SK-N-SH (cell line): ENCODE measurements at regions not wholly inside any gene's neighbourhood (a gene's known extent, or its start where the extent isn't known, plus 50 kb on each side); places are given as distances from the start of the nearest gene placed in this dataset.

Experiments used
- CTCF ChIA-PET: fragments of 300-600, 350-600 bp; formaldehyde crosslinking; extraction: SDS; loops from one replicate; lab custom pipeline; 2021; lab: Yijun Ruan, JAX
- POLR2A ChIA-PET: fragments of 350-600 bp; sonication (Branson Sonifier 250); formaldehyde crosslinking; extraction: SDS; loops from one replicate; lab custom pipeline; 2020; ENCODE audit warnings: antibody characterized with exemption, inconsistent platforms; lab: Yijun Ruan, JAX
- DNase-seq: peaks from one replicate; pipeline ENCODE4 v3.0.0; 2012
- H2AFZ ChIP-seq: fragments of 200-600 bp; sonication (generic); 2 replicates; pipeline ENCODE4 v1.8.1; 2016; ENCODE audit warnings: antibody characterized with exemption, mild to moderate bottlenecking, low read depth
- H3F3A ChIP-seq: fragments of 200-600 bp; sonication (generic); replicated peaks from 2 replicates; pipeline ENCODE3; 2016; ENCODE audit warnings: antibody characterized with exemption, mild to moderate bottlenecking; ENCODE audit not compliant: insufficient read depth
- H3K27ac ChIP-seq, 2 experiments: fragments of 200-500 bp in 1 of 2; fragments of 200-600 bp in 1 of 2; sonication (Bioruptor generic) in 1 of 2; sonication (generic), shearing (Covaris generic) in 1 of 2; 2 replicates each; pipeline versions ENCODE4 v1.5.1 to v1.6.1; 2014 to 2016; ENCODE audit warnings: low read depth in 2 of 2, inconsistent platforms in 1 of 2, low read length in 1 of 2, mild to moderate bottlenecking in 1 of 2, mixed read lengths in 1 of 2
- H3K27me3 ChIP-seq: fragments of 200-600 bp; sonication (generic), shearing (Covaris generic); 2 replicates; pipeline ENCODE4 v1.6.1; 2016; ENCODE audit warnings: mixed run types; ENCODE audit not compliant: insufficient read depth
- H3K36me3 ChIP-seq, 2 experiments: fragments of 200-500 bp in 1 of 2; fragments of 200-600 bp in 1 of 2; sonication (Bioruptor generic) in 1 of 2; sonication (generic) in 1 of 2; replicated peaks in 1 of 2; 2 replicates each; pipeline versions ENCODE3 to v1.5.1; 2014 to 2016; ENCODE audit warnings: low read length in 1 of 2, mild to moderate bottlenecking in 1 of 2; ENCODE audit not compliant: insufficient read depth in 2 of 2, control insufficient read depth in 1 of 2
- H3K4me1 ChIP-seq, 2 experiments: fragments of 200-500 bp in 1 of 2; fragments of 200-600 bp in 1 of 2; sonication (Bioruptor generic) in 1 of 2; sonication (generic), shearing (Covaris generic) in 1 of 2; 2 replicates each; pipeline versions ENCODE4 v1.5.1 to v1.6.1; 2014 to 2016; ENCODE audit warnings: low read depth in 1 of 2, low read length in 1 of 2, mixed run types in 1 of 2; ENCODE audit not compliant: insufficient read depth in 2 of 2, control insufficient read depth in 1 of 2
- H3K4me2 ChIP-seq: fragments of 200-600 bp; sonication (generic), shearing (Covaris generic); 2 replicates; pipeline ENCODE4 v1.6.1; 2017; ENCODE audit warnings: mixed run types
- H3K4me3 ChIP-seq, 2 experiments: fragments of 200-500 bp in 1 of 2; fragments of 200-600 bp in 1 of 2; sonication (Bioruptor generic) in 1 of 2; sonication (generic), shearing (Covaris generic) in 1 of 2; 2 replicates each; pipeline versions ENCODE4 v1.5.1 to v1.8.1; 2014 to 2016; ENCODE audit warnings: low read depth in 2 of 2, inconsistent platforms in 1 of 2, low read length in 1 of 2, mild to moderate bottlenecking in 1 of 2, mixed read lengths in 1 of 2, moderate library complexity in 1 of 2
- H3K79me2 ChIP-seq: fragments of 200-600 bp; sonication (generic); 2 replicates; pipeline ENCODE4 v1.8.1; 2017; ENCODE audit warnings: mild to moderate bottlenecking; ENCODE audit not compliant: insufficient read depth
- H3K9ac ChIP-seq: fragments of 200-600 bp; sonication (generic); 2 replicates; pipeline ENCODE4 v1.6.1; 2017; ENCODE audit warnings: mixed run types
- H3K9me2 ChIP-seq: fragments of 200-600 bp; sonication (generic); 2 replicates; pipeline ENCODE4 v1.6.1; 2017; ENCODE audit warnings: mixed run types
- H3K9me3 ChIP-seq: fragments of 200-600 bp; sonication (generic); 2 replicates; pipeline ENCODE4 v1.6.1; 2017; ENCODE audit warnings: mixed run types, mild to moderate bottlenecking, moderate library complexity
- H4K20me1 ChIP-seq: fragments of 200-600 bp; sonication (generic); 2 replicates; pipeline ENCODE4 v1.6.1; 2017; ENCODE audit warnings: mild to moderate bottlenecking, mixed run types; ENCODE audit not compliant: insufficient read depth
- CTCF ChIP-seq: fragments of 200-600 bp; sonication (generic); IDR thresholded peaks from 2 replicates; pipeline ENCODE4 v1.6.1; 2017; ENCODE audit warnings: antibody characterized with exemption, mild to moderate bottlenecking, moderate library complexity
- EP300 ChIP-seq, 2 experiments: IDR thresholded peaks; 2 replicates each; pipeline versions ENCODE4 v1.4.0 to v1.6.1; 2012; ENCODE audit warnings: borderline replicate concordance in 1 of 2, low read depth in 1 of 2, low read length in 1 of 2
- FOXM1 ChIP-seq: IDR thresholded peaks from 2 replicates; pipeline ENCODE4 v1.4.0; 2012; ENCODE audit warnings: low read depth, mild to moderate bottlenecking
- GABPA ChIP-seq: IDR thresholded peaks from 2 replicates; pipeline ENCODE4 v1.4.0; 2012; ENCODE audit warnings: low read depth, mild to moderate bottlenecking
- MAX ChIP-seq: IDR thresholded peaks from 2 replicates; pipeline ENCODE4 v1.4.0; 2012; ENCODE audit warnings: low read depth
- NFIC ChIP-seq: IDR thresholded peaks from 2 replicates; pipeline ENCODE4 v1.4.0; 2012; ENCODE audit warnings: borderline replicate concordance
- POLR2AphosphoS5 ChIP-seq: IDR thresholded peaks from 2 replicates; pipeline ENCODE4 v1.6.1; 2012; ENCODE audit warnings: low read depth, low read length
- RAD21 ChIP-seq: IDR thresholded peaks from 2 replicates; pipeline ENCODE4 v1.6.1; 2012; ENCODE audit warnings: mild to moderate bottlenecking, low read length
- REST ChIP-seq: IDR thresholded peaks from 2 replicates; pipeline ENCODE4 v1.6.1; 2012; ENCODE audit warnings: mild to moderate bottlenecking, low read depth, low read length, moderate library complexity
- RXRA ChIP-seq: IDR thresholded peaks from 2 replicates; pipeline ENCODE4 v1.4.0; 2012; ENCODE audit warnings: low read depth, mild to moderate bottlenecking, borderline replicate concordance
- SIN3A ChIP-seq: IDR thresholded peaks from 2 replicates; pipeline ENCODE4 v1.6.1; 2012; ENCODE audit warnings: low read depth, mild to moderate bottlenecking, low read length, moderate library complexity, borderline replicate concordance
- TCF12 ChIP-seq: IDR thresholded peaks from 2 replicates; pipeline ENCODE4 v1.4.0; 2012
- TEAD4 ChIP-seq: IDR thresholded peaks from 2 replicates; pipeline ENCODE4 v1.4.0; 2012; ENCODE audit warnings: mild to moderate bottlenecking, borderline replicate concordance; ENCODE audit not compliant: insufficient read depth
- USF1 ChIP-seq: IDR thresholded peaks from 2 replicates; pipeline ENCODE4 v1.4.0; 2012; ENCODE audit warnings: low read depth, borderline replicate concordance
- USF2 ChIP-seq: fragments of 150-350 bp; IDR thresholded peaks from 2 replicates; pipeline ENCODE4 v1.6.1; 2017; ENCODE audit warnings: antibody characterized with exemption, low read length, low read depth, borderline replicate concordance
- WGBS: methylation state at CpG from one replicate; pipeline ENCODE4 v1.1.6; 2017; ENCODE audit warnings: low lambda C conversion rate; 5-methylcytosine and 5-hydroxymethylcytosine counted together

GRCh38 chr15:62456011-62456920 is 291.2 kb upstream of the C2CD4B start:
- peaks cover 30 to 62% of the 10 kb centered on the region in 2 experiments; a peak in 3 of 4 replicates for H3K4me1 ChIP-seq
- no peaks in the 10 kb centered on the region for H3K27me3 ChIP-seq
- H4K20me1 ChIP-seq = no peaks in the 10 kb centered on the region
- peak overlapping the region in 1 of 2 experiments; percentile 64; a peak in 3 of 4 replicates for H3K27ac ChIP-seq
- TF ChIP-seq USF1 = no peak
- TF ChIP-seq SIN3A = no peak
- TF ChIP-seq TCF12 = no peak
- no peak overlapping the region for H3K9ac ChIP-seq
- no peak overlapping the region for H3K4me3 ChIP-seq
- no peak overlapping the region for H3K4me2 ChIP-seq
- POLR2A ChIA-PET = no interaction called here
- CTCF ChIA-PET = interaction anchor here (0.6 to 2.7 kb wide), 4 partner anchors 10 to 633 kb away, joined by 3 to 7 read pairs (median 4); partner anchors contain the start of gene TLN2
- H2AFZ ChIP-seq = no peak overlapping the region
- WGBS = 90% methylated on average over 11 of the region's 11 CpGs
- H3K36me3 ChIP-seq = no peaks in the 10 kb centered on the region
- peaks cover 18% of the 10 kb centered on the region for H3K79me2 ChIP-seq
- no peaks in the 10 kb centered on the region for H3K9me2 ChIP-seq
- H3F3A ChIP-seq = peaks cover 4% of the 10 kb centered on the region
- no peaks in the 10 kb centered on the region for H3K9me3 ChIP-seq
- no peak for DNase-seq

- 89% methylated on average over 6 of the region's 6 CpGs for WGBS
- Histone ChIP-seq H3K4me2 (no peak overlapping the region), H3K27me3 (no peaks in the 10 kb centered on the region)
- no peak for TF ChIP-seq SIN3A
- no peak for TF ChIP-seq NFIC
- no peak for TF ChIP-seq POLR2AphosphoS5
- no peak for TF ChIP-seq GABPA
- TF ChIP-seq USF2 = no peak
- TF ChIP-seq USF1 = no peak
- no peak for TF ChIP-seq RAD21
- TF ChIP-seq MAX = no peak
- TF ChIP-seq RXRA = no peak
- no peak for TF ChIP-seq REST
- no peak for TF ChIP-seq EP300 (IDR thresholded peaks at IDR 0.05; ENCODE audit: borderline replicate concordance in 1 of 2, low read depth in 1 of 2, low read length in 1 of 2)
- no peak for TF ChIP-seq TCF12
- TF ChIP-seq TEAD4 = no peak
- no peak for TF ChIP-seq CTCF
- TF ChIP-seq FOXM1 = no peak
Measured at GRCh38 chr15:62457100-62457499, 292.0 kb upstream of the C2CD4B start.

More at GRCh38 chr15:62457100-62457499, 292.0 kb upstream of the C2CD4B start:
- Histone ChIP-seq H3K9ac (no peak overlapping the region), H3K4me3 (no peak overlapping the region), H3K36me3 (no peaks in the 10 kb centered on the region), H4K20me1 (no peaks in the 10 kb centered on the region), H3K9me2 (no peaks in the 10 kb centered on the region), H3K9me3 (no peaks in the 10 kb centered on the region), H3K4me1 (peaks cover 30 to 68% of the 10 kb centered on the region in 2 experiments; a peak in 3 of 4 replicates), H3F3A (peaks cover 4% of the 10 kb centered on the region), H2AFZ (no peak overlapping the region), H3K27ac (peak overlapping the region in 1 of 2 experiments; percentile 64; a peak in 2 of 4 replicates), H3K79me2 (peaks cover 18% of the 10 kb centered on the region)
- POLR2A ChIA-PET = no interaction called here
- CTCF ChIA-PET = interaction anchor here (1.2 to 2.7 kb wide), 3 partner anchors 11 to 632 kb away, joined by 3 to 7 read pairs (median 6); partner anchors contain the start of gene TLN2
- DNase-seq = peak; percentile 25
